GM12878 (cell line): ENCODE measurements at regions not wholly inside any gene's neighbourhood (a gene's known extent, or its start where the extent isn't known, plus 50 kb on each side); places are given as distances from the start of the nearest gene placed in this dataset.

Experiments used
- ATAC-seq: fragments of 200-7000 bp; cut with Tn5 transposase; 3 replicates; pipeline ENCODE4 v1.9.1; 2020; ENCODE audit warnings: mild to moderate bottlenecking, moderate library complexity
- BruUV-seq: library from RNA; stranded (reverse); fragments of 400-500 nt; replicated peaks from 2 replicates; lab custom pipeline; 2021; lab: Mats Ljungman, UMichigan
- CTCF ChIA-PET: fragments of 300-600 bp; sonication (Branson Sonifier 250); formaldehyde crosslinking; extraction: SDS; loops from one replicate; lab custom pipeline; 2021; ENCODE audit warnings: inconsistent platforms; lab: Yijun Ruan, JAX
- POLR2A ChIA-PET: fragments of 350-600 bp; formaldehyde crosslinking; extraction: SDS; loops from one replicate; lab custom pipeline; 2021; ENCODE audit warnings: inconsistent platforms; lab: Charles Lee
- RAD21 ChIA-PET: fragments of 300-600 bp; sonication (Branson Sonifier 250); formaldehyde crosslinking; loops from one replicate; lab custom pipeline; 2023; ENCODE audit warnings: antibody characterized with exemption; ENCODE audit not compliant: unreplicated experiment; lab: Charles Lee
- SMC1A ChIA-PET: fragments of 300-600 bp; sonication (Branson Sonifier 250); formaldehyde crosslinking; loops from one replicate; lab custom pipeline; 2023; ENCODE audit not compliant: unreplicated experiment, uncharacterized antibody; lab: Charles Lee
- DNase-seq: peaks from one replicate; pipeline ENCODE4 v3.0.0-alpha.2; 2011; ENCODE audit warnings: low read depth, low spot score
- FAIRE-seq: peaks from 3 replicates; lab custom pipeline; 2011; peaks lifted over from hg19 to GRCh38; lab: Jason Lieb, UNC
- H2AFZ ChIP-seq: 2 replicates; pipeline ENCODE4 v1.6.0; 2011; ENCODE audit warnings: low read depth, low read length, control low read depth; ENCODE audit not compliant: control insufficient read depth
- H3K27ac ChIP-seq: 2 replicates; pipeline ENCODE4 v1.5.1; 2011; ENCODE audit warnings: control low read depth; ENCODE audit not compliant: control insufficient read depth, insufficient read depth
- H3K27me3 ChIP-seq, 2 experiments: replicated peaks in 1 of 2; 2 replicates each; pipeline versions ENCODE4 v1.6.0 to v1.6.1; 2011; ENCODE audit warnings: low read length in 1 of 2; ENCODE audit not compliant: control insufficient read depth in 2 of 2, insufficient read depth in 2 of 2
- H3K36me3 ChIP-seq, 2 experiments: 2 replicates each; pipeline ENCODE4 v1.5.1; 2011; ENCODE audit warnings: low read length in 1 of 2; ENCODE audit not compliant: control insufficient read depth in 2 of 2, insufficient read depth in 2 of 2
- H3K4me1 ChIP-seq: 2 replicates; pipeline ENCODE4 v1.6.1; 2011; ENCODE audit warnings: mild to moderate bottlenecking, low read length, moderate library complexity, mixed read lengths; ENCODE audit not compliant: control insufficient read depth, insufficient read depth
- H3K4me2 ChIP-seq: 2 replicates; pipeline ENCODE4 v1.6.0; 2011; ENCODE audit warnings: control low read depth; ENCODE audit not compliant: control insufficient read depth, insufficient read depth
- H3K4me3 ChIP-seq: fragments of 200-600 bp; sonication (generic); 2 replicates; pipeline ENCODE4 v1.5.1; 2016
- H3K79me2 ChIP-seq: 2 replicates; pipeline ENCODE4 v1.6.0; 2011; ENCODE audit warnings: low read length; ENCODE audit not compliant: control insufficient read depth, insufficient read depth
- H3K9ac ChIP-seq: 2 replicates; pipeline ENCODE4 v1.8.0; 2011; ENCODE audit warnings: low read length, control low read depth, mixed read lengths; ENCODE audit not compliant: control insufficient read depth, insufficient read depth
- H3K9me3 ChIP-seq: replicated peaks from 3 replicates; pipeline ENCODE4 v1.5.1; 2011; ENCODE audit warnings: mild to moderate bottlenecking, low read length; ENCODE audit not compliant: control insufficient read depth, insufficient read depth
- H4K20me1 ChIP-seq: 2 replicates; pipeline ENCODE4 v1.6.0; 2011; ENCODE audit not compliant: control insufficient read depth, insufficient read depth
- BRCA1 ChIP-seq: IDR thresholded peaks from 2 replicates; pipeline ENCODE4 v1.6.1; 2011; ENCODE audit warnings: low read depth, low read length, improper control_type of control experiment
- CBX3 ChIP-seq: fragments of 200-600 bp; sonication (generic); IDR thresholded peaks from 2 replicates; pipeline ENCODE4 v1.6.1; 2016; ENCODE audit warnings: low read depth, borderline replicate concordance
- CUX1 ChIP-seq: IDR thresholded peaks from 2 replicates; pipeline ENCODE4 v1.6.1; 2012; ENCODE audit warnings: improper control_type of control experiment, low read depth, low read length; ENCODE audit not compliant: insufficient replicate concordance
- GATAD2B ChIP-seq: fragments of 450-650 bp; conservative IDR thresholded peaks from 2 replicates; pipeline ENCODE4 v1.6.1; 2017; ENCODE audit warnings: low read depth, mild to moderate bottlenecking, moderate library complexity
- POLR2AphosphoS2 ChIP-seq: IDR thresholded peaks from 2 replicates; pipeline ENCODE4 v1.6.1; 2011; ENCODE audit warnings: low read depth, mild to moderate bottlenecking, low read length, improper control_type of control experiment, moderate library complexity
- SMC3 ChIP-seq: IDR thresholded peaks from 2 replicates; pipeline ENCODE4 v1.6.1; 2011; ENCODE audit warnings: low read length, improper control_type of control experiment, borderline replicate concordance
- ZBED1 ChIP-seq: IDR thresholded peaks from 2 replicates; pipeline ENCODE4 v1.6.1; 2016; ENCODE audit warnings: borderline replicate concordance
- WGBS: methylation state at CpG from one replicate; pipeline ENCODE4 v1.1.6; 2016; ENCODE audit warnings: low lambda C conversion rate; ENCODE audit not compliant: insufficient replicate concordance, insufficient coverage; ENCODE audit errors: missing lambda C conversion rate; 5-methylcytosine and 5-hydroxymethylcytosine counted together
- in situ Hi-C: fragments of 300-500 bp; cut with MboI; formaldehyde crosslinking; loops from 9 replicates; pipeline ENCODE4 v1.14.3; 2018; ENCODE audit warnings: mixed read lengths
- intact Hi-C: fragments of 100-400 bp; cut with micrococcal nuclease; formaldehyde crosslinking; loops from one replicate; pipeline ENCODE4 v1.14.2; 2022; ENCODE audit not compliant: unreplicated experiment

GRCh38 chr2:173578404-173579107, 223.9 kb downstream of the CDCA7 start:
- no peak overlapping the region for H3K4me2 ChIP-seq
- H4K20me1 ChIP-seq: no peaks in the 10 kb centered on the region
- in situ Hi-C loops: no loop called here
- no peak overlapping the region for H2AFZ ChIP-seq
- CTCF ChIA-PET: no interaction called here
- TF ChIP-seq SMC3 (no peak), BRCA1 (no peak), CUX1 (no peak), ZBED1 (no peak), POLR2AphosphoS2 (no peak), CBX3 (no peak), GATAD2B (no peak)
- H3K4me1 ChIP-seq: no peaks in the 10 kb centered on the region
- SMC1A ChIA-PET: no interaction called here
- no peak overlapping the region for H3K9ac ChIP-seq
- BruUV-seq: no TSS peak
- DNase-seq: no peak
- no peak for FAIRE-seq
- H3K79me2 ChIP-seq: no peaks in the 10 kb centered on the region
- no peaks in the 10 kb centered on the region for H3K36me3 ChIP-seq
- H3K4me3 ChIP-seq: no peak overlapping the region
- POLR2A ChIA-PET: no interaction called here
- intact Hi-C loops: no loop called here
- H3K27me3 ChIP-seq: no peaks in the 10 kb centered on the region
- ATAC-seq: no peak
- H3K27ac ChIP-seq: no peak overlapping the region
- H3K9me3 ChIP-seq: no peaks in the 10 kb centered on the region; the same call in 2 of the 3 replicates
- WGBS: 60% methylated on average over 8 of the region's 8 CpGs
- RAD21 ChIA-PET: no interaction called here
